Posterior vena cava (tissue), 2 donors: ENCODE measurements at regions not wholly inside any gene's neighbourhood (a gene's known extent, or its start where the extent isn't known, plus 50 kb on each side); places are given as distances from the start of the nearest gene placed in this dataset.
A peak's percentile ranks its signal among the peaks of the same experiment; 100 is the strongest.

Experiments used
- DNase-seq: peaks from one replicate; pipeline ENCODE4 v3.0.0-alpha.2; 2020; ENCODE audit warnings: low spot score
- intact Hi-C, 2 donors: fragments of 100-400 bp; cut with DNase I; formaldehyde crosslinking; loops; one replicate each; pipeline versions ENCODE4 v1.14.1 to v1.14.2; 2022 to 2023
- donor health status: DM: yes; HTN: yes; CAD: no.
- donor health status: DM: yes; HTN: yes; CAD: no.

- DNase-seq, result peak; percentile 65
- intact Hi-C loops, result no loop called here
Measured at GRCh38 chr2:11011359-11011758, 99.6 kb downstream of the KCNF1 start.

GRCh38 chr2:11012131-11012693, 100.5 kb downstream of the KCNF1 start:
- intact Hi-C loops, result no loop called here
- peak; percentile 13 for DNase-seq

- intact Hi-C loops, result no loop called here
- DNase-seq, result peak; percentile 54
Measured at GRCh38 chr2:11013196-11013595, 101.5 kb downstream of the KCNF1 start.

GRCh38 chr2:11014026-11014425, 102.3 kb downstream of the KCNF1 start:
- no peak for DNase-seq
- intact Hi-C loops, result no loop called here

- DNase-seq, result no peak
- intact Hi-C loops, result no loop called here
Measured at GRCh38 chr2:11016735-11017388, 105.1 kb downstream of the KCNF1 start.

GRCh38 chr2:11017921-11018320, 106.2 kb downstream of the KCNF1 start:
- DNase-seq, result no peak
- intact Hi-C loops, result no loop called here

GRCh38 chr2:11018651-11019185, 107.0 kb downstream of the KCNF1 start:
- intact Hi-C loops, result no loop called here
- no peak for DNase-seq

GRCh38 chr2:11019614-11020013, 107.9 kb downstream of the KCNF1 start:
- DNase-seq, result no peak
- intact Hi-C loops, result no loop called here

GRCh38 chr2:11022064-11022463, 110.3 kb downstream of the KCNF1 start:
- no peak for DNase-seq
- intact Hi-C loops, result no loop called here

- no peak for DNase-seq
- intact Hi-C loops, result no loop called here
Measured at GRCh38 chr2:11022591-11023273, 111.0 kb downstream of the KCNF1 start.

GRCh38 chr2:11023326-11024258, 111.9 kb downstream of the KCNF1 start:
- no peak for DNase-seq
- intact Hi-C loops, result no loop called here

GRCh38 chr2:11024259-11024645, 112.5 kb downstream of the KCNF1 start:
- intact Hi-C loops, result no loop called here
- DNase-seq, result no peak

- intact Hi-C loops, result no loop called here
- DNase-seq, result no peak
Measured at GRCh38 chr2:11024687-11025086, 113.0 kb downstream of the KCNF1 start.

GRCh38 chr2:11026286-11026921, 114.7 kb downstream of the KCNF1 start:
- intact Hi-C loops, result no loop called here

GRCh38 chr2:11027195-11027594, 115.5 kb downstream of the KCNF1 start:
- intact Hi-C loops, result no loop called here
- no peak for DNase-seq

More at GRCh38 chr2:11026286-11026921, 114.7 kb downstream of the KCNF1 start:
- DNase-seq, result no peak

GRCh38 chr2:11028407-11028916, 116.7 kb downstream of the KCNF1 start:
- no peak for DNase-seq
- intact Hi-C loops, result no loop called here

- intact Hi-C loops, result no loop called here
- no peak for DNase-seq
Measured at GRCh38 chr2:11029136-11029535, 117.4 kb downstream of the KCNF1 start.

GRCh38 chr2:11030036-11030435, 118.3 kb downstream of the KCNF1 start:
- intact Hi-C loops, result no loop called here
- no peak for DNase-seq

- no peak for DNase-seq
- intact Hi-C loops, result no loop called here
Measured at GRCh38 chr2:11030909-11031308, 119.2 kb downstream of the KCNF1 start.
